ENCODE measurements at regions not wholly inside any gene's neighbourhood (a gene's known extent, or its start where the extent isn't known, plus 50 kb on each side); places are given as distances from the start of the nearest gene placed in this dataset.

- Histone ChIP-seq H3K23me2 (ENCODE audit: low read depth, low read length) (no peaks in the 10 kb centered on the region), H3K79me1 (ENCODE audit: low read depth, low read length) (no peaks in the 10 kb centered on the region), H3K18ac (ENCODE audit: extremely low read depth, low read length) (no peak overlapping the region; the same call in 1 of the 2 replicates), H2AK5ac (ENCODE audit: low read depth, low read length) (no peak overlapping the region), H3K9ac (replicated peaks in 1 of 4; ENCODE audit: extremely low read depth in 1 of 4, low read depth in 3 of 4, low read length in 3 of 4) (no peak overlapping the region), H3K79me2 (ENCODE audit: control insufficient read depth in 1 of 2, insufficient read depth in 2 of 2, low read length in 2 of 2) (no peaks in the 10 kb centered on the region), H4K8ac (ENCODE audit: extremely low read depth, insufficient read depth, low read length) (no peak overlapping the region), H3K4me2 (ENCODE audit: insufficient read depth in 1 of 2, low read depth in 2 of 2, low read length in 2 of 2) (peak overlapping the region; percentile 47 to 48), H3K14ac (ENCODE audit: insufficient read length) (no peak overlapping the region), H4K91ac (replicated peaks; ENCODE audit: insufficient read length, low read length) (no peak overlapping the region), H3K27ac (ENCODE audit: low read depth, low read length) (no peak overlapping the region), H3K27me3 (replicated peaks in 1 of 4; ENCODE audit: control insufficient read depth in 3 of 4, extremely low read depth in 1 of 4, insufficient read depth in 3 of 4, low read length in 3 of 4) (no peaks in the 10 kb centered on the region), H3K9me3 (ENCODE audit: insufficient read depth in 2 of 2, low read depth in 1 of 2, low read length in 1 of 2) (no peaks in the 10 kb centered on the region), H4K5ac (ENCODE audit: insufficient read length, low read depth, low read length) (no peak overlapping the region), H2BK15ac (ENCODE audit: low read length) (no peak overlapping the region), H2BK12ac (ENCODE audit: low read depth, low read length) (no peak overlapping the region), H3K4me3 (ENCODE audit: extremely low read depth in 1 of 4, insufficient read depth in 2 of 4, low read depth in 3 of 4, low read length in 4 of 4) (no peak overlapping the region; a peak in 1 of 8 replicates), H3K4me1 (replicated peaks in 1 of 4; ENCODE audit: control insufficient read depth in 3 of 4, insufficient read depth in 4 of 4, low read length in 3 of 4) (peaks cover 5 to 19% (median 10%) of the 10 kb centered on the region in 4 experiments; a peak in 5 of 7 replicates), H4K20me1 (replicated peaks in 1 of 2; ENCODE audit: control insufficient read depth in 1 of 2, insufficient read depth in 2 of 2, low read length in 2 of 2) (no peaks in the 10 kb centered on the region), H2BK120ac (replicated peaks; ENCODE audit: low read depth, low read length) (no peak overlapping the region), H3K23ac (ENCODE audit: insufficient read length) (no peak overlapping the region), H3K56ac (replicated peaks; ENCODE audit: insufficient read length, low read depth, low read length) (no peak overlapping the region), H3K36me3 (ENCODE audit: control insufficient read depth in 2 of 4, insufficient read depth in 4 of 4, low read length in 3 of 4) (no peaks in the 10 kb centered on the region), H2AFZ (ENCODE audit: low read length) (no peak overlapping the region), H3K4ac (replicated peaks; ENCODE audit: insufficient read length, low read depth, low read length) (no peak overlapping the region), H2BK5ac (ENCODE audit: low read depth, low read length) (no peak overlapping the region), H2BK20ac (ENCODE audit: low read length) (0 out of 2 replicates have a peak overlapping the region, but pooled peaks have one; percentile 61)
- FAIRE-seq, result no peak
- ChIA-PET CTCF (ENCODE audit: partially characterized antibody) (interaction anchor here (0.6 to 2.1 kb wide), 6 partner anchors 7 to 534 kb away, joined by 3 to 6 read pairs (median 4); no protein-coding TSS in a partner anchor), POLR2A (ENCODE audit: partially characterized antibody) (interaction anchor here (1.3 to 1.8 kb wide), 2 partner anchors 20 to 31 kb away, joined by 4 to 5 read pairs; no protein-coding TSS in a partner anchor)
- peak; percentile 39 to 51 for DNase-seq (ENCODE audit: low read depth in 1 of 2, low spot score in 2 of 2)
- 23% methylated on average over 3 of the region's 3 CpGs; no CpG with 5 or more reads in 1 of the 2 experiments for WGBS, 2 experiments (ENCODE audit: extremely low coverage in 1 of 2, insufficient coverage in 1 of 2, insufficient read length in 1 of 2, insufficient replicate concordance in 2 of 2, low coverage in 1 of 2, low lambda C conversion rate in 2 of 2, missing lambda C conversion rate in 1 of 2)
- TF ChIP-seq POLR2A (IDR thresholded peaks at IDR 0.05; ENCODE audit: control extremely low read depth in 1 of 2, low read depth in 2 of 2, low read length in 2 of 2), result no peak
- TF ChIP-seq JUND (IDR thresholded peaks at IDR 0.05; ENCODE audit: low read length), result no peak
- TF ChIP-seq TEAD4 (IDR thresholded peaks at IDR 0.05; ENCODE audit: low read depth, low read length), result no peak
- no peak for TF ChIP-seq CTBP2 (IDR thresholded peaks at IDR 0.05; ENCODE audit: borderline replicate concordance, insufficient read depth, insufficient read length, low read length)
- no peak for TF ChIP-seq SIRT6 (IDR thresholded peaks at IDR 0.05; ENCODE audit: low read length)
- TF ChIP-seq RFX5 (IDR thresholded peaks at IDR 0.05; ENCODE audit: borderline replicate concordance, low read depth, low read length), result no peak
- no peak for TF ChIP-seq MAFK (IDR thresholded peaks at IDR 0.05; ENCODE audit: low read depth, low read length)
- no peak for TF ChIP-seq FOSL1 (IDR thresholded peaks at IDR 0.05; ENCODE audit: insufficient read depth, low read depth, low read length)
- TF ChIP-seq BRCA1 (IDR thresholded peaks at IDR 0.05; ENCODE audit: low read depth, low read length), result no peak
- no peak for TF ChIP-seq PHF8 (conservative IDR thresholded peaks at IDR 0.05; ENCODE audit: low read depth, low read length)
- no peak for TF ChIP-seq E2F6 (IDR thresholded peaks at IDR 0.05)
- TF ChIP-seq SIX5 (IDR thresholded peaks at IDR 0.05; ENCODE audit: low read depth, low read length), result no peak
- TF ChIP-seq SUZ12 (IDR thresholded peaks at IDR 0.05; ENCODE audit: low read length), result no peak
- TF ChIP-seq NANOG (IDR thresholded peaks at IDR 0.05; ENCODE audit: insufficient read depth, low read depth, low read length, poor library complexity, severe bottlenecking), result peak; percentile 62
- TF ChIP-seq SRF (IDR thresholded peaks at IDR 0.05; ENCODE audit: low read depth, low read length), result 0 out of 2 replicates have a peak, but pooled peaks have one; percentile 29
Measured at GRCh38 chr9:88045686-88046085, 71.4 kb upstream of the CDK20 start.
